Astrocyte (in vitro differentiated cells and primary cell): ENCODE measurements at regions not wholly inside any gene's neighbourhood (a gene's known extent, or its start where the extent isn't known, plus 50 kb on each side); places are given as distances from the start of the nearest gene placed in this dataset.

Experiments used
- DNase-seq: peaks from one replicate; pipeline ENCODE4 v3.0.0-alpha.2; 2010; ENCODE audit warnings: low read depth
- FAIRE-seq: peaks from 2 replicates; lab custom pipeline; 2011; peaks lifted over from hg19 to GRCh38; lab: Jason Lieb, UNC
- H2AFZ ChIP-seq: 2 replicates; pipeline ENCODE4 v1.6.0; 2012; ENCODE audit warnings: low read depth, low read length, inconsistent platforms
- H3K27ac ChIP-seq: 2 replicates; pipeline ENCODE4 v1.5.1; 2011; ENCODE audit warnings: low read depth, low read length, inconsistent platforms
- H3K27me3 ChIP-seq: 2 replicates; pipeline ENCODE4 v1.6.0; 2011; ENCODE audit warnings: low read length, inconsistent platforms; ENCODE audit not compliant: insufficient read depth
- H3K36me3 ChIP-seq: 2 replicates; pipeline ENCODE4 v1.5.1; 2011; ENCODE audit warnings: low read length, inconsistent platforms; ENCODE audit not compliant: insufficient read depth
- H3K4me1 ChIP-seq: 2 replicates; pipeline ENCODE4 v1.5.1; 2011; ENCODE audit warnings: low read length, inconsistent platforms; ENCODE audit not compliant: insufficient read depth
- H3K4me2 ChIP-seq: 2 replicates; pipeline ENCODE4 v1.6.0; 2012; ENCODE audit warnings: low read length, inconsistent platforms
- H3K4me3 ChIP-seq: 2 replicates; pipeline ENCODE4 v1.5.1; 2011; ENCODE audit warnings: low read depth, mild to moderate bottlenecking, low read length, inconsistent platforms; ENCODE audit not compliant: insufficient read depth
- H3K79me2 ChIP-seq: 2 replicates; pipeline ENCODE4 v1.6.0; 2012; ENCODE audit warnings: mild to moderate bottlenecking, low read length, inconsistent platforms; ENCODE audit not compliant: insufficient read depth
- H3K9ac ChIP-seq: 2 replicates; pipeline ENCODE4 v1.6.0; 2012; ENCODE audit warnings: mild to moderate bottlenecking, low read length, inconsistent platforms
- H3K9me3 ChIP-seq: 2 replicates; pipeline ENCODE4 v1.5.1; 2012; ENCODE audit warnings: low read depth, mild to moderate bottlenecking, low read length, inconsistent platforms; ENCODE audit not compliant: insufficient read depth
- H4K20me1 ChIP-seq: 2 replicates; pipeline ENCODE4 v1.6.0; 2012; ENCODE audit warnings: low read length, inconsistent platforms; ENCODE audit not compliant: insufficient read depth
- H3K27ac Mint-ChIP-seq: one replicate; pipeline ENCODE4 v1.8.0; 2021; ENCODE audit warnings: mild to moderate bottlenecking, mixed read lengths; ENCODE audit not compliant: unreplicated experiment
- H3K27me3 Mint-ChIP-seq: one replicate; pipeline ENCODE4 v1.8.0; 2021; ENCODE audit warnings: low read depth, mixed read lengths; ENCODE audit not compliant: unreplicated experiment
- H3K36me3 Mint-ChIP-seq: one replicate; pipeline ENCODE4 v1.8.0; 2021; ENCODE audit warnings: low read depth, mixed read lengths; ENCODE audit not compliant: unreplicated experiment
- H3K4me1 Mint-ChIP-seq: one replicate; pipeline ENCODE4 v1.8.0; 2021; ENCODE audit warnings: low read depth, mixed read lengths; ENCODE audit not compliant: unreplicated experiment
- H3K4me3 Mint-ChIP-seq: one replicate; pipeline ENCODE4 v1.8.0; 2021; ENCODE audit warnings: mild to moderate bottlenecking, moderate library complexity, mixed read lengths; ENCODE audit not compliant: unreplicated experiment
- H3K9me3 Mint-ChIP-seq: one replicate; pipeline ENCODE4 v1.8.0; 2021; ENCODE audit warnings: mild to moderate bottlenecking, mixed read lengths; ENCODE audit not compliant: unreplicated experiment
- EZH2 ChIP-seq: IDR thresholded peaks from 2 replicates; pipeline ENCODE4 v1.6.1; 2012; ENCODE audit warnings: mild to moderate bottlenecking, low read length, inconsistent platforms; ENCODE audit not compliant: insufficient read depth
- TF ChIP-seq, protein P1 (sequence below): IDR thresholded peaks from 2 replicates; pipeline ENCODE4 v1.5.1; 2011; ENCODE audit warnings: low read depth, mild to moderate bottlenecking, inconsistent platforms, low read length, moderate library complexity; ENCODE audit not compliant: insufficient read depth

DNA sequence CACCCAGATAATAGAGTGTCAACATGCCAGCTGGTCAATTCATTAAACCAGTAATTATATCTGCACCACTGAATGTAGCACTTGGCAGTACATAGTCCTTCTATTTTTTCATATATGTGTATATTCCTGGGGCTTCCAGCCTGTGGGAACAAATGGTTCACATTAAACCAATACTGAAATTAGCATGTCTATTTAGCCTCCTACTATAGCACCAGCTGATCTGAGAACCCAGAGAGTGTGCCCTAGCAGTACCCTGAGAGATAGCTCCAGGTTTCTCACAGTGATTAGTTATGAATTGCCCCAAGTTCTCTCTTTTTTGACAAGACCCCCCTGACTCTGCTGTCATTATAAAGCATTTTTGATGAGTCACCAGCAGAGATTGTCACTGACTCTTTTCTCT lies 1097.3 kb upstream of the FLRT2 start:
- H3K4me2 ChIP-seq = no peak overlapping the region
- no peak overlapping the region for H2AFZ ChIP-seq
- H3K9ac ChIP-seq = no peak overlapping the region
- DNase-seq (no peak), FAIRE-seq (no peak)
- no peak for TF ChIP-seq EZH2
- TF ChIP-seq, protein P1, sequence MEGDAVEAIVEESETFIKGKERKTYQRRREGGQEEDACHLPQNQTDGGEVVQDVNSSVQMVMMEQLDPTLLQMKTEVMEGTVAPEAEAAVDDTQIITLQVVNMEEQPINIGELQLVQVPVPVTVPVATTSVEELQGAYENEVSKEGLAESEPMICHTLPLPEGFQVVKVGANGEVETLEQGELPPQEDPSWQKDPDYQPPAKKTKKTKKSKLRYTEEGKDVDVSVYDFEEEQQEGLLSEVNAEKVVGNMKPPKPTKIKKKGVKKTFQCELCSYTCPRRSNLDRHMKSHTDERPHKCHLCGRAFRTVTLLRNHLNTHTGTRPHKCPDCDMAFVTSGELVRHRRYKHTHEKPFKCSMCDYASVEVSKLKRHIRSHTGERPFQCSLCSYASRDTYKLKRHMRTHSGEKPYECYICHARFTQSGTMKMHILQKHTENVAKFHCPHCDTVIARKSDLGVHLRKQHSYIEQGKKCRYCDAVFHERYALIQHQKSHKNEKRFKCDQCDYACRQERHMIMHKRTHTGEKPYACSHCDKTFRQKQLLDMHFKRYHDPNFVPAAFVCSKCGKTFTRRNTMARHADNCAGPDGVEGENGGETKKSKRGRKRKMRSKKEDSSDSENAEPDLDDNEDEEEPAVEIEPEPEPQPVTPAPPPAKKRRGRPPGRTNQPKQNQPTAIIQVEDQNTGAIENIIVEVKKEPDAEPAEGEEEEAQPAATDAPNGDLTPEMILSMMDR = no peak
- Mint-ChIP-seq H3K9me3 (no peaks in the 10 kb centered on the region), H3K27me3 (no peaks in the 10 kb centered on the region), H3K4me1 (peaks cover 3% of the 10 kb centered on the region), H3K4me3 (no peak overlapping the region), H3K27ac (no peak overlapping the region), H3K36me3 (no peaks in the 10 kb centered on the region)
- no peak overlapping the region for H3K4me3 ChIP-seq
- no peaks in the 10 kb centered on the region for H3K79me2 ChIP-seq
- no peaks in the 10 kb centered on the region for H3K36me3 ChIP-seq
- no peaks in the 10 kb centered on the region for H4K20me1 ChIP-seq
- no peaks in the 10 kb centered on the region for H3K9me3 ChIP-seq
- H3K27me3 ChIP-seq = no peaks in the 10 kb centered on the region
- H3K27ac ChIP-seq = no peak overlapping the region
- H3K4me1 ChIP-seq = no peaks in the 10 kb centered on the region

DNA sequence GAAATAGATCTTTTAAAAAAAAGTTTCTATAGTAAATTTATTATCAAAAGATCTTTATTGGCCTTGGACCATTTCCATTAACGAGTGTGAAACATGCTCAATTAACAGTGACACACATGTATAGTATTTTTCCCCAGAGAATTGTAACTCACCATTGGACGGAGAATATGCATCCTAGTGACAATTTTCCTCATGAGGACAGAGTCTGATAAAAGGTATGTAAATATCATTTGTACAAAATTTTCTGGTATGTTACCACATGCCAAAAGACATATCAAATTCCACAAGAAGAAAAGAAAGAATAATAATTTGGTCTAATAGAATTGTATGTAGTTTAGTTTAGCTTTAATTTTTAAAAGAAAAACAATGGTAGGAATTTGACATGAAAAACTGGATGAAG lies 1096.0 kb upstream of the FLRT2 start:
- DNase-seq (no peak), FAIRE-seq (no peak)
- peaks cover 3% of the 10 kb centered on the region for H3K4me1 Mint-ChIP-seq
- Histone ChIP-seq H3K36me3 (no peaks in the 10 kb centered on the region), H2AFZ (no peak overlapping the region), H3K27me3 (no peaks in the 10 kb centered on the region), H3K4me3 (no peak overlapping the region), H3K27ac (no peak overlapping the region), H3K4me1 (no peaks in the 10 kb centered on the region), H3K4me2 (no peak overlapping the region), H3K79me2 (no peaks in the 10 kb centered on the region), H3K9ac (no peak overlapping the region), H3K9me3 (no peaks in the 10 kb centered on the region), H4K20me1 (no peaks in the 10 kb centered on the region)
- H3K9me3 Mint-ChIP-seq = no peaks in the 10 kb centered on the region
- H3K36me3 Mint-ChIP-seq = no peaks in the 10 kb centered on the region
- H3K27me3 Mint-ChIP-seq = no peaks in the 10 kb centered on the region
- no peak overlapping the region for H3K27ac Mint-ChIP-seq
- no peak for TF ChIP-seq EZH2
- TF ChIP-seq, protein P1 = no peak
- H3K4me3 Mint-ChIP-seq = no peak overlapping the region

DNA sequence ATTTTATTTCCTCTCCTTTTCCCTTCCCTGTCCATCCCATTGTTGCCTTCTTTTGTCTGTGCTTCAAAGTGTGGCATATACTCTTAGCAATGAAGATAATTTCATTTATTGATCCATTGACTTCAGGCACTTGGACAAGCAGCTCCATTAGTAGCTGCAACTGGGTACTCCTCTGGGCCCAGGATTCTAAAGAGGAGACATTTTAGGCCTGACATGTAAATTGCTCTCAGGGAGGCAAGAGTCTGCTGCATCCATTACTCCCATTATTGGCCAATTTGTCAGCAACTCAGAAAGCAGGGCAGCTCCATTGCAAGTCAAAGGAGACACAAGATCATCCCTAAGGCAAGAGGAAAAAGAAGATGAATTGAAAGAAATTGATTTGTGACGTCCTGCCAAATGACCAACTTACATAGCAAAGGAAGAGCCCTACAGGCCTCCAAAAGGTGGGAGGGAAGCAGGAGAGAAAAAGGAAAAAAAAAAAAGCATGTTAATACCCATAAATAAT lies 1094.1 kb upstream of the FLRT2 start:
- Mint-ChIP-seq H3K36me3 (no peaks in the 10 kb centered on the region), H3K9me3 (no peaks in the 10 kb centered on the region), H3K27me3 (no peaks in the 10 kb centered on the region), H3K4me3 (no peak overlapping the region), H3K4me1 (peaks cover 3% of the 10 kb centered on the region), H3K27ac (no peak overlapping the region)
- H2AFZ ChIP-seq = no peak overlapping the region
- H3K4me1 ChIP-seq = no peaks in the 10 kb centered on the region
- H3K27ac ChIP-seq = no peak overlapping the region
- no peak overlapping the region for H3K9ac ChIP-seq
- no peak for DNase-seq
- no peaks in the 10 kb centered on the region for H4K20me1 ChIP-seq
- no peak overlapping the region for H3K4me3 ChIP-seq
- no peaks in the 10 kb centered on the region for H3K9me3 ChIP-seq
- H3K79me2 ChIP-seq = no peaks in the 10 kb centered on the region
- no peak overlapping the region for H3K4me2 ChIP-seq
- no peaks in the 10 kb centered on the region for H3K36me3 ChIP-seq
- TF ChIP-seq EZH2 = no peak
- FAIRE-seq = no peak
- no peaks in the 10 kb centered on the region for H3K27me3 ChIP-seq
